Islet precursor cell (in vitro differentiated cells): ENCODE measurements at regions not wholly inside any gene's neighbourhood (a gene's known extent, or its start where the extent isn't known, plus 50 kb on each side); places are given as distances from the start of the nearest gene placed in this dataset.
"Not testable (repeated sequence)": the region's sequence is repeated elsewhere in the genome, so short reads cannot be mapped to it uniquely, and the experiment has no call there.

ENCODE experiments used
- DNase-seq: peaks from one replicate; pipeline ENCODE4 v3.0.0-alpha.2; 2018

- DNase-seq = no peak
Measured at GRCh38 chr5:124200381-124200780, 546.1 kb downstream of the ZNF608 start.

GRCh38 chr5:124199893-124200292 is 546.5 kb downstream of the ZNF608 start:
- no peak for DNase-seq

GRCh38 chr5:124195411-124195810 is 551.0 kb downstream of the ZNF608 start:
- no peak for DNase-seq

- DNase-seq = no peak
Measured at GRCh38 chr5:124194282-124194681, 552.2 kb downstream of the ZNF608 start.

GRCh38 chr5:124193371-124193789 is 553.1 kb downstream of the ZNF608 start:
- DNase-seq = no peak

- DNase-seq = no peak
Measured at GRCh38 chr5:124192716-124193115, 553.7 kb downstream of the ZNF608 start.

- no peak for DNase-seq
Measured at GRCh38 chr5:124185716-124186115, 560.7 kb downstream of the ZNF608 start.

- DNase-seq = no peak
Measured at GRCh38 chr5:124182133-124182532, 564.3 kb downstream of the ZNF608 start.

- no peak for DNase-seq
Measured at GRCh38 chr5:124180875-124181461, 565.5 kb downstream of the ZNF608 start.

- DNase-seq = no peak
Measured at GRCh38 chr5:124180299-124180874, 566.1 kb downstream of the ZNF608 start.

GRCh38 chr5:124179819-124180218 is 566.6 kb downstream of the ZNF608 start:
- DNase-seq = no peak

GRCh38 chr5:124178050-124178449 is 568.4 kb downstream of the ZNF608 start:
- DNase-seq = no peak

- no peak for DNase-seq
Measured at GRCh38 chr5:124176692-124177091, 569.7 kb downstream of the ZNF608 start.

- no peak for DNase-seq
Measured at GRCh38 chr5:124173386-124173785, 573.1 kb downstream of the ZNF608 start.

- no peak for DNase-seq
Measured at GRCh38 chr5:124172389-124173003, 573.9 kb downstream of the ZNF608 start.

GRCh38 chr5:124168093-124168492 is 578.3 kb downstream of the ZNF608 start:
- not testable (repeated sequence) for DNase-seq

GRCh38 chr5:124162767-124163532 is 583.5 kb downstream of the ZNF608 start:
- DNase-seq = no peak

GRCh38 chr5:124161266-124161665 is 585.2 kb downstream of the ZNF608 start:
- no peak for DNase-seq

GRCh38 chr5:124160265-124160664 is 586.2 kb downstream of the ZNF608 start:
- no peak for DNase-seq

- no peak for DNase-seq
Measured at GRCh38 chr5:124157320-124157719, 589.1 kb downstream of the ZNF608 start.

- DNase-seq = no peak
Measured at GRCh38 chr5:124156415-124156996, 589.9 kb downstream of the ZNF608 start.

- DNase-seq = no peak
Measured at GRCh38 chr5:124154714-124155113, 591.7 kb downstream of the ZNF608 start.

- DNase-seq = no peak
Measured at GRCh38 chr5:124153588-124153987, 592.9 kb downstream of the ZNF608 start.
